ENCODE measurements at regions not wholly inside any gene's neighbourhood (a gene's known extent, or its start where the extent isn't known, plus 50 kb on each side); places are given as distances from the start of the nearest gene placed in this dataset.
"Not testable (repeated sequence)": the region's sequence is repeated elsewhere in the genome, so short reads cannot be mapped to it uniquely, and the experiment has no call there.

DNA sequence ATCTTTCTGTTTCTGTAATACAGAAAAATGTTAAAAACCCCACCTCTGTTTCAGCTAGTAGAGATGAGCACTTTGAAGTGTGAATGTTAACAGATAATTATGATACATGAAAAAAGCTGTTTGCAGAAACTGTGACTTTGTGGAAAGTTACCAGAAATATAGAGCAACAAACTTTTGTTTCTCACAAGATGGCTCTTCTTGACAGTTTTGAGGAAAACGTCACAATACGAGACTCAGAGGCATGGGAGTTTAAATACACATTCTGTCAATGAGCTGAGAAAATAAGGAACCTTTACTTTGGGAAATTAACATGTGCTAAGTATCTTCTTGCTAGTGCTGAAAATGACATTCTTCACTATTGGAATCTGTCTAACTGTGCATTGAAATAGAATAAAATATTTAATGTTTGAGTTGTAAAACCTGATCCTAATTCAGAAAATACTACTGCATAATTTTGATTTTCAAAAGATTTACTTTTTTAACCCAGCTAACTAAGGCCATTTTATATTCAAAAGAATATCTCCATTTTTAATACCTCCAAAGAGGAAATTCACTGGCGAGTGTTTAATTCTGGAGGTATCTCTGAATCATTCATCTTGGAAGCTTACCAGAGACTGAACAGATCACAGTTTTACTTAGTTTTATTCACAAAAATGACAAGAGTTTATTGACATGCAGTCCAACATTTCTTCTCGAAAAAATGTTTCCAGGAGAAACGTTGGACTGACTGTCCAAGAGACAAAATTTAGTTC lies 308.9 kb upstream of the LRFN5 start:
- Mint-ChIP-seq H3K4me1 (no peaks in the 10 kb centered on the region), H3K27me3 (no peaks in the 10 kb centered on the region), H3K36me3 (no peaks in the 10 kb centered on the region), H3K27ac (no peak overlapping the region), H3K4me3 (no peak overlapping the region), H3K9me3 (no peaks in the 10 kb centered on the region)
- ATAC-seq (replicated peaks) (no peak), DNase-seq (no peak)

DNA sequence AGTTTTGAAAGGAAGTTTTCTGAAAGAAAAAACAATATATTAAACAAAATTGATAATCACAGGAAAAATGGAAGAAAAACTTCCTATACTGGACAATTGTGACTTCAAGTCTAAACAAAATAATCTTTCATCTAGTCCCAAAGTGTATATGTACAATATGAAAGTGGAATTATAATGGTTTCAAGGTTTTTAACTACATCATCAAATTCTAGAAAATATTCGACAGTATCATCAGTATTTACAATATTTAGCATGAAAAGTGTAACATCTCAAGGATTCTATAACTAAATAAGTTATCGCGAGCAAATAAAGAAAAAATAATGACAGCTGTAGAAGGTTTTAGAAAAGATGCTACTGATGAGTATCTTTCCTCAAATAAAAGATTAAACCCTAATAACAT lies 310.9 kb upstream of the LRFN5 start:
- ATAC-seq (replicated peaks), result no peak
- no peaks in the 10 kb centered on the region for H3K4me1 Mint-ChIP-seq
- no peaks in the 10 kb centered on the region for H3K27me3 Mint-ChIP-seq
- H3K27ac Mint-ChIP-seq, result no peak overlapping the region
- H3K4me3 Mint-ChIP-seq, result no peak overlapping the region
- peaks cover 0 to 2% of the 10 kb centered on the region in 2 donors for H3K9me3 Mint-ChIP-seq
- no peak for DNase-seq
- H3K36me3 Mint-ChIP-seq, result no peaks in the 10 kb centered on the region

- H3K27ac Mint-ChIP-seq, result no peak overlapping the region
- H3K27me3 Mint-ChIP-seq, result no peaks in the 10 kb centered on the region
- DNase-seq (no peak), ATAC-seq (replicated peaks) (no peak)
- peaks cover 2 to 8% of the 10 kb centered on the region in 2 donors for H3K9me3 Mint-ChIP-seq
- no peaks in the 10 kb centered on the region for H3K36me3 Mint-ChIP-seq
- no peak overlapping the region for H3K4me3 Mint-ChIP-seq
- no peaks in the 10 kb centered on the region for H3K4me1 Mint-ChIP-seq
Measured at GRCh38 chr14:41289025-41289424, 317.7 kb upstream of the LRFN5 start.

DNA sequence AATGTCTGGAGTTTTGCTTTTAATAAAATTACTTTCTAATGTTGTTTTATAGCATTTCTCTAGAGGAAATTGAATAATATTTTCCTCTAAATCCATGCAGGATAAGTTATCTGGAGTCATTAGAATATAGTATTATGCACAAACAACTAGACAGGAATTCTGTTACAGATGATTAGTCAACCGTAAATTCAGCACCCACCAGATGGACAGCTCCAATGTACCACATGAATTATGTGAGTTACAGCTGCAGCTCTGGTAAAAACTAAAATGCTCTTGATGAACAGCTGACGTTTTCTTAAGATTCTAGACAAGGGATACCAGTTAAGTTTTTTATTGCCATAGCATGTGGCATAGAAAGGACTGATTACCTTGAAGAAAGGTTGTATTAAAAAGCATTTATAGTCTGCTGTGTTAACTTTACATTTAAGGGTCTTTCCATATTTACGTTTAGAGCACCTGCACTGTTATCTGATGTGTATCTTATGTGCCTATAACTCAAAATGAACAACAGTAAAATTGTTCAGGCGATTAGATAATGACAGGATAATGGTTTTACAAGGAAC lies 321.4 kb upstream of the LRFN5 start:
- Mint-ChIP-seq H3K9me3 (peaks cover 0 to 8% of the 10 kb centered on the region in 2 donors), H3K36me3 (no peaks in the 10 kb centered on the region), H3K27ac (no peak overlapping the region), H3K27me3 (no peaks in the 10 kb centered on the region), H3K4me1 (no peaks in the 10 kb centered on the region), H3K4me3 (no peak overlapping the region)
- ATAC-seq (replicated peaks) (no peak), DNase-seq (no peak)

- peaks cover 0 to 4% of the 10 kb centered on the region in 2 donors for H3K9me3 Mint-ChIP-seq
- no peaks in the 10 kb centered on the region for H3K27me3 Mint-ChIP-seq
- no peaks in the 10 kb centered on the region for H3K4me1 Mint-ChIP-seq
- H3K4me3 Mint-ChIP-seq, result no peak overlapping the region
- H3K27ac Mint-ChIP-seq, result no peak overlapping the region
- no peak for DNase-seq
- no peaks in the 10 kb centered on the region for H3K36me3 Mint-ChIP-seq
- no peak for ATAC-seq (replicated peaks)
Measured at GRCh38 chr14:41280745-41281144, 325.9 kb upstream of the LRFN5 start.

- H3K36me3 Mint-ChIP-seq, result no peaks in the 10 kb centered on the region
- no peaks in the 10 kb centered on the region for H3K27me3 Mint-ChIP-seq
- no peak for ATAC-seq (replicated peaks)
- H3K4me3 Mint-ChIP-seq, result no peak overlapping the region
- peaks cover 0 to 4% of the 10 kb centered on the region in 2 donors for H3K9me3 Mint-ChIP-seq
- no peaks in the 10 kb centered on the region for H3K4me1 Mint-ChIP-seq
- H3K27ac Mint-ChIP-seq, result no peak overlapping the region
- DNase-seq, result no peak
Measured at GRCh38 chr14:41277450-41277849, 329.2 kb upstream of the LRFN5 start.

DNA sequence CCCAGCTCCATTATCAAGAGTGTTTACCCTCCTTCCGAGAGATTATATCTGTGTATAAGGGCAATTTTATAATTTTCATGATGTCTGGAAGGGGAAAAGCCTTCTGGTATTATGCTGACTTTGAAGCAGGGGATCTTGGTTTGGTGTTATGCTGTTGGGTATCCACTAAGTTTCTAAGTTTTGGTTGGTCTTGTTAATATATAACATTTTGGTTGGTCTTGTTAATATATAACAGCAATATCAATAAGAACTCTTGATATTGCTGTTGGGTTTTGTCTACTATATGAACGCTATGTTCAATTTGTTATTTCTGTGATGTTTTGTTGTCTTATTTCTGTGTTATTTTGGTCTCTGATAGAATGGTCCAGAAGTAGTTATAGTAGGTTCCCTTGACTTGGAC lies 349.2 kb upstream of the LRFN5 start:
- no peaks in the 10 kb centered on the region for H3K36me3 Mint-ChIP-seq
- DNase-seq, result no peak
- no peaks in the 10 kb centered on the region for H3K27me3 Mint-ChIP-seq
- H3K4me3 Mint-ChIP-seq, result no peak overlapping the region
- H3K9me3 Mint-ChIP-seq, result peaks cover 0 to 3% of the 10 kb centered on the region in 2 donors
- H3K4me1 Mint-ChIP-seq, result no peaks in the 10 kb centered on the region
- no peak overlapping the region for H3K27ac Mint-ChIP-seq
- ATAC-seq (replicated peaks), result no peak

- Mint-ChIP-seq H3K27ac (no peak overlapping the region), H3K9me3 (peaks cover 0 to 2% of the 10 kb centered on the region in 2 donors), H3K27me3 (no peaks in the 10 kb centered on the region), H3K4me1 (no peaks in the 10 kb centered on the region), H3K36me3 (no peaks in the 10 kb centered on the region), H3K4me3 (no peak overlapping the region)
- no peak for ATAC-seq (replicated peaks)
- DNase-seq, result no peak
Measured at GRCh38 chr14:41235466-41235865, 371.2 kb upstream of the LRFN5 start.

- Mint-ChIP-seq H3K4me3 (no peak overlapping the region), H3K36me3 (no peaks in the 10 kb centered on the region), H3K27me3 (no peaks in the 10 kb centered on the region), H3K27ac (no peak overlapping the region), H3K4me1 (no peaks in the 10 kb centered on the region), H3K9me3 (no peaks in the 10 kb centered on the region)
- no peak for ATAC-seq (replicated peaks)
- no peak for DNase-seq
Measured at GRCh38 chr14:41230683-41231082, 376.0 kb upstream of the LRFN5 start.

DNA sequence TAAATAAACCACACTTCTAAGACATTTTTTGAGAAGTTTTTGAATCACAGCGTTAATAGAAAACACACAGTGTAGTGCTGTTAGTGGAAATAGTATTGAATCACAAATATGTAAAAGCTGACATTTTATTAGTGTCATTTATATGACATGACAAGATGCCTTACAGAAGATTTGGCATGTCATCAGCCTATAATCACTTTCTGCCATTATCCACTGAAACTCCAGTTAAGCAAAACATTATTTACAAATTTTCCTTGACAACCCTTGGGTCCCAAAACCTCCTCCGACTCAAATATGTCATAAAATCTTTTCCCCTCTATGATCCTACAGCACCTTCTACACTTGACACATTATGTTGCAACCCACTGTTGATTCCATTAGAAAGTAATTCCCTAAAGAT lies 376.9 kb upstream of the LRFN5 start:
- ATAC-seq (replicated peaks) (no peak), DNase-seq (no peak)
- Mint-ChIP-seq H3K36me3 (no peaks in the 10 kb centered on the region), H3K9me3 (no peaks in the 10 kb centered on the region), H3K27me3 (no peaks in the 10 kb centered on the region), H3K27ac (no peak overlapping the region), H3K4me1 (no peaks in the 10 kb centered on the region), H3K4me3 (no peak overlapping the region)

GRCh38 chr14:41225433-41225832 lies 381.2 kb upstream of the LRFN5 start:
- H3K4me1 Mint-ChIP-seq, result no peaks in the 10 kb centered on the region
- no peak overlapping the region for H3K4me3 Mint-ChIP-seq
- H3K36me3 Mint-ChIP-seq, result no peaks in the 10 kb centered on the region
- ATAC-seq (replicated peaks) (no peak), DNase-seq (no peak)
- H3K27me3 Mint-ChIP-seq, result no peaks in the 10 kb centered on the region
- no peak overlapping the region for H3K27ac Mint-ChIP-seq
- H3K9me3 Mint-ChIP-seq, result peaks cover 0 to 2% of the 10 kb centered on the region in 2 donors

GRCh38 chr14:41222581-41222980 lies 384.1 kb upstream of the LRFN5 start:
- no peaks in the 10 kb centered on the region for H3K36me3 Mint-ChIP-seq
- no peak overlapping the region for H3K27ac Mint-ChIP-seq
- H3K27me3 Mint-ChIP-seq, result no peaks in the 10 kb centered on the region
- H3K9me3 Mint-ChIP-seq, result peaks cover 0 to 7% of the 10 kb centered on the region in 2 donors
- DNase-seq (no peak), ATAC-seq (replicated peaks) (no peak)
- H3K4me1 Mint-ChIP-seq, result no peaks in the 10 kb centered on the region
- no peak overlapping the region for H3K4me3 Mint-ChIP-seq

- H3K27ac Mint-ChIP-seq; ATAC-seq (replicated peaks); H3K4me3 Mint-ChIP-seq; H3K36me3 Mint-ChIP-seq; H3K4me1 Mint-ChIP-seq; DNase-seq; H3K27me3 Mint-ChIP-seq; H3K9me3 Mint-ChIP-seq: not testable (repeated sequence)
Measured at GRCh38 chr14:41214978-41215377, 391.7 kb upstream of the LRFN5 start.

GRCh38 chr14:41201696-41202095 lies 405.0 kb upstream of the LRFN5 start:
- H3K4me1 Mint-ChIP-seq, result no peaks in the 10 kb centered on the region
- no peak for ATAC-seq (replicated peaks)
- H3K27ac Mint-ChIP-seq, result no peak overlapping the region
- DNase-seq, result no peak
- no peaks in the 10 kb centered on the region for H3K9me3 Mint-ChIP-seq
- no peaks in the 10 kb centered on the region for H3K36me3 Mint-ChIP-seq
- H3K27me3 Mint-ChIP-seq, result no peaks in the 10 kb centered on the region
- no peak overlapping the region for H3K4me3 Mint-ChIP-seq

DNA sequence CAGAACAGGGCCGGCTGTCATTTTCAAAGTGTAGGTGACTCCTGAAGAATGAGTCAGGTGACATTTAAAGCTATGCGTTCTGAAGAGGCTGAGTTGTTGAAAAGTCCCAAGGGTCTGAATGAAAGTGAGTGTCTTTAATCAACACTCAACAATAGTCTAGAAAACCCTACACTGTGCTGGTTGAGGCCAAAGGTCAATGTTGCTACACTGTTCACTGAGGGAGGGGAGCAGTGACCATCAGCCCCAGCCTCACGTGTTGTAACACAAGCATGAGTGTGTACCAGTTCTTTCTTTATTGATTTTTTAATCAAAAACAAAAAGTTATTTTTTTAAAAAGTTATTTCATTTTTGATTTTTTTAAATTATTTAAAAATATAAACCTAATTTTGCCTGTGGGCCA lies 418.8 kb upstream of the LRFN5 start:
- no peak for DNase-seq
- H3K9me3 Mint-ChIP-seq, result peaks cover 6 to 11% of the 10 kb centered on the region in 2 donors

More for the DNA sequence above, 418.8 kb upstream of the LRFN5 start:
- no peak overlapping the region for H3K4me3 Mint-ChIP-seq
- H3K36me3 Mint-ChIP-seq, result no peaks in the 10 kb centered on the region
- ATAC-seq (replicated peaks), result peak in 1 of 2 donors; percentile 16
- no peak overlapping the region for H3K27ac Mint-ChIP-seq
- H3K4me1 Mint-ChIP-seq, result no peaks in the 10 kb centered on the region
- H3K27me3 Mint-ChIP-seq, result no peaks in the 10 kb centered on the region
